HEK293 (cell line): ENCODE measurements at regions not wholly inside any gene's neighbourhood (a gene's known extent, or its start where the extent isn't known, plus 50 kb on each side); places are given as distances from the start of the nearest gene placed in this dataset.
A peak's percentile ranks its signal among the peaks of the same experiment; 100 is the strongest.

ENCODE experiments used
- CTCF ChIA-PET: fragments of 350-600 bp; formaldehyde crosslinking; extraction: SDS; loops from one replicate; lab custom pipeline; 2021; ENCODE audit warnings: antibody characterized with exemption; lab: Yijun Ruan, JAX
- POLR2A ChIA-PET: fragments of 300-600 bp; formaldehyde crosslinking; extraction: SDS; loops from one replicate; lab custom pipeline; 2020; ENCODE audit warnings: antibody characterized with exemption, inconsistent platforms; lab: Yijun Ruan, JAX
- H3K27ac ChIP-seq: fragments of 200-500 bp; sonication (Bioruptor generic); 2 replicates; pipeline ENCODE4 v1.5.1; 2014; ENCODE audit warnings: low read depth, low read length, control low read depth, inconsistent platforms; ENCODE audit errors: extremely low read depth
- H3K36me3 ChIP-seq, 2 experiments: fragments of 200-500 bp in 1 of 2; sonication (Bioruptor generic) in 1 of 2; 1 replicate in 1 of 2; 2 replicates in 1 of 2; pipeline ENCODE4 v1.5.1; 2014 to 2017; ENCODE audit warnings: inconsistent platforms in 2 of 2, low read length in 2 of 2; ENCODE audit not compliant: control insufficient read depth in 2 of 2, insufficient read depth in 1 of 2
- H3K4me1 ChIP-seq: fragments of 200-500 bp; sonication (Bioruptor generic); 2 replicates; pipeline ENCODE4 v1.5.1; 2014; ENCODE audit warnings: mild to moderate bottlenecking, low read length, inconsistent platforms; ENCODE audit not compliant: control insufficient read depth, insufficient read depth
- H3K4me3 ChIP-seq: 2 replicates; pipeline ENCODE4 v1.5.1; 2011; ENCODE audit warnings: low read depth, mild to moderate bottlenecking, control low read depth, low read length, moderate library complexity
- H3K9me3 ChIP-seq: fragments of 200-500 bp; sonication (Bioruptor generic); 2 replicates; pipeline ENCODE4 v1.5.1; 2014; ENCODE audit warnings: low read depth, low read length, inconsistent platforms; ENCODE audit not compliant: control insufficient read depth, insufficient read depth
- HIC1 ChIP-seq: fragments of 450-650 bp; formaldehyde crosslinking; IDR thresholded peaks from 2 replicates; pipeline ENCODE4 v1.5.1; 2016; ENCODE audit warnings: missing biosample characterization, missing genetic modification characterization
- PBX3 ChIP-seq: sonication (generic); formaldehyde crosslinking; IDR thresholded peaks from 2 replicates; pipeline ENCODE4 v1.8.1; 2022; ENCODE audit warnings: mild to moderate bottlenecking, moderate library complexity, missing genetic modification reagents
- SETDB1 ChIP-seq: IDR thresholded peaks from one replicate; pipeline ENCODE4 v1.6.1; 2017; ENCODE audit warnings: mild to moderate bottlenecking, low read length, moderate library complexity, mixed read lengths; ENCODE audit not compliant: insufficient read length
- TCF7L2 ChIP-seq: IDR thresholded peaks from 2 replicates; pipeline ENCODE4 v1.6.1; 2011; ENCODE audit warnings: low read depth, mild to moderate bottlenecking, inconsistent platforms, low read length, moderate library complexity, borderline replicate concordance
- YY2 ChIP-seq: fragments of 450-650 bp; formaldehyde crosslinking; IDR thresholded peaks from 2 replicates; pipeline ENCODE4 v1.5.1; 2016; ENCODE audit warnings: missing biosample characterization, missing genetic modification characterization
- ZIC2 ChIP-seq: fragments of 450-650 bp; formaldehyde crosslinking; IDR thresholded peaks from 2 replicates; pipeline ENCODE4 v1.5.1; 2016; ENCODE audit warnings: missing biosample characterization, missing genetic modification characterization
- ZNF114 ChIP-seq: fragments of 450-650 bp; formaldehyde crosslinking; IDR thresholded peaks from 2 replicates; pipeline ENCODE4 v1.5.0; 2017; ENCODE audit warnings: missing biosample characterization, missing genetic modification characterization
- ZNF132 ChIP-seq: fragments of 450-650 bp; formaldehyde crosslinking; IDR thresholded peaks from 2 replicates; pipeline ENCODE4 v1.5.1; 2017; ENCODE audit warnings: missing biosample characterization, missing genetic modification characterization, borderline replicate concordance
- ZNF133 ChIP-seq: fragments of 450-650 bp; formaldehyde crosslinking; IDR thresholded peaks from 2 replicates; pipeline ENCODE4 v1.5.1; 2016; ENCODE audit warnings: missing biosample characterization, missing genetic modification characterization
- ZNF138 ChIP-seq: fragments of 450-650 bp; formaldehyde crosslinking; IDR thresholded peaks from 2 replicates; pipeline ENCODE4 v1.5.1; 2016; ENCODE audit warnings: missing biosample characterization, missing genetic modification characterization, borderline replicate concordance
- ZNF148 ChIP-seq: fragments of 450-650 bp; formaldehyde crosslinking; IDR thresholded peaks from 2 replicates; pipeline ENCODE4 v1.5.0; 2017; ENCODE audit warnings: missing biosample characterization, missing genetic modification characterization, borderline replicate concordance
- ZNF202 ChIP-seq: fragments of 450-650 bp; formaldehyde crosslinking; IDR thresholded peaks from 2 replicates; pipeline ENCODE4 v1.5.1; 2016; ENCODE audit warnings: missing biosample characterization, missing genetic modification characterization, borderline replicate concordance
- ZNF211 ChIP-seq: fragments of 450-650 bp; formaldehyde crosslinking; IDR thresholded peaks from 2 replicates; pipeline ENCODE4 v1.5.1; 2016; ENCODE audit warnings: low read depth, missing biosample characterization, missing genetic modification characterization
- ZNF488 ChIP-seq: fragments of 450-650 bp; formaldehyde crosslinking; IDR thresholded peaks from 2 replicates; pipeline ENCODE4 v1.5.1; 2016; ENCODE audit warnings: missing biosample characterization, missing genetic modification characterization
- ZSCAN23 ChIP-seq: fragments of 450-650 bp; formaldehyde crosslinking; IDR thresholded peaks from 2 replicates; pipeline ENCODE4 v1.5.1; 2016; ENCODE audit warnings: missing biosample characterization, missing genetic modification characterization
- TF ChIP-seq, protein P1 (sequence below): fragments of 450-650 bp; formaldehyde crosslinking; IDR thresholded peaks from 2 replicates; pipeline ENCODE4 v1.5.1; 2016; ENCODE audit warnings: missing biosample characterization, missing genetic modification characterization, borderline replicate concordance
- TF ChIP-seq, protein P2 (sequence below): fragments of 450-650 bp; formaldehyde crosslinking; IDR thresholded peaks from 2 replicates; pipeline ENCODE4 v1.5.1; 2016; ENCODE audit warnings: missing biosample characterization, missing genetic modification characterization
- TF ChIP-seq, protein P3 (sequence below): IDR thresholded peaks from 2 replicates; pipeline ENCODE4 v1.6.1; 2011; ENCODE audit warnings: mild to moderate bottlenecking, low read depth, low read length, borderline replicate concordance

GRCh38 chr5:2194949-2195348 lies 312.2 kb upstream of the IRX4 start:
- H3K9me3 ChIP-seq: no peaks in the 10 kb centered on the region
- TF ChIP-seq TCF7L2: no peak
- no peak for TF ChIP-seq ZNF211
- TF ChIP-seq SETDB1: peak; percentile 54
- TF ChIP-seq, protein P1, sequence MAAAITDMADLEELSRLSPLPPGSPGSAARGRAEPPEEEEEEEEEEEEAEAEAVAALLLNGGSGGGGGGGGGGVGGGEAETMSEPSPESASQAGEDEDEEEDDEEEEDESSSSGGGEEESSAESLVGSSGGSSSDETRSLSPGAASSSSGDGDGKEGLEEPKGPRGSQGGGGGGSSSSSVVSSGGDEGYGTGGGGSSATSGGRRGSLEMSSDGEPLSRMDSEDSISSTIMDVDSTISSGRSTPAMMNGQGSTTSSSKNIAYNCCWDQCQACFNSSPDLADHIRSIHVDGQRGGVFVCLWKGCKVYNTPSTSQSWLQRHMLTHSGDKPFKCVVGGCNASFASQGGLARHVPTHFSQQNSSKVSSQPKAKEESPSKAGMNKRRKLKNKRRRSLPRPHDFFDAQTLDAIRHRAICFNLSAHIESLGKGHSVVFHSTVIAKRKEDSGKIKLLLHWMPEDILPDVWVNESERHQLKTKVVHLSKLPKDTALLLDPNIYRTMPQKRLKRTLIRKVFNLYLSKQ (tag by site-specific recombination): no peak
- no peak for TF ChIP-seq ZNF138 (tag by site-specific recombination)
- CTCF ChIA-PET: no interaction called here

DNA sequence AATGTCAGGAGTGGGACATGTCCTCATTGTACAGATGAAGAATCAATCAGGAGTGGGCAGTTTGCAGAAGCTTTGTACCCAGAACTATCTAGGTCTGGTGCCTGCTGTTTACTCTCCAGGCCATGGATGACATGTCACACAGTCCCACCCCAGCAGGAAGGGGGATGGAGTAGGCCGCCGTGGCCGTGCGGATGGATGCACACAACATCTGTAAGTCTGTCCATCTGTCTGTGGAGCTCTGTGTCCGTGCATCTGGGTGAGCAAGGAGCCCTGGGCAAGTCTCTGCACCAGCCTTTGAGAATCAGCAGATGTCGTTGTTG lies 311.5 kb upstream of the IRX4 start:
- H3K4me3 ChIP-seq: no peak overlapping the region
- TF ChIP-seq ZIC2 (tag by site-specific recombination): no peak
- no peak for TF ChIP-seq HIC1
- TF ChIP-seq ZNF132 (tag by site-specific recombination): no peak
- TF ChIP-seq, protein P2, sequence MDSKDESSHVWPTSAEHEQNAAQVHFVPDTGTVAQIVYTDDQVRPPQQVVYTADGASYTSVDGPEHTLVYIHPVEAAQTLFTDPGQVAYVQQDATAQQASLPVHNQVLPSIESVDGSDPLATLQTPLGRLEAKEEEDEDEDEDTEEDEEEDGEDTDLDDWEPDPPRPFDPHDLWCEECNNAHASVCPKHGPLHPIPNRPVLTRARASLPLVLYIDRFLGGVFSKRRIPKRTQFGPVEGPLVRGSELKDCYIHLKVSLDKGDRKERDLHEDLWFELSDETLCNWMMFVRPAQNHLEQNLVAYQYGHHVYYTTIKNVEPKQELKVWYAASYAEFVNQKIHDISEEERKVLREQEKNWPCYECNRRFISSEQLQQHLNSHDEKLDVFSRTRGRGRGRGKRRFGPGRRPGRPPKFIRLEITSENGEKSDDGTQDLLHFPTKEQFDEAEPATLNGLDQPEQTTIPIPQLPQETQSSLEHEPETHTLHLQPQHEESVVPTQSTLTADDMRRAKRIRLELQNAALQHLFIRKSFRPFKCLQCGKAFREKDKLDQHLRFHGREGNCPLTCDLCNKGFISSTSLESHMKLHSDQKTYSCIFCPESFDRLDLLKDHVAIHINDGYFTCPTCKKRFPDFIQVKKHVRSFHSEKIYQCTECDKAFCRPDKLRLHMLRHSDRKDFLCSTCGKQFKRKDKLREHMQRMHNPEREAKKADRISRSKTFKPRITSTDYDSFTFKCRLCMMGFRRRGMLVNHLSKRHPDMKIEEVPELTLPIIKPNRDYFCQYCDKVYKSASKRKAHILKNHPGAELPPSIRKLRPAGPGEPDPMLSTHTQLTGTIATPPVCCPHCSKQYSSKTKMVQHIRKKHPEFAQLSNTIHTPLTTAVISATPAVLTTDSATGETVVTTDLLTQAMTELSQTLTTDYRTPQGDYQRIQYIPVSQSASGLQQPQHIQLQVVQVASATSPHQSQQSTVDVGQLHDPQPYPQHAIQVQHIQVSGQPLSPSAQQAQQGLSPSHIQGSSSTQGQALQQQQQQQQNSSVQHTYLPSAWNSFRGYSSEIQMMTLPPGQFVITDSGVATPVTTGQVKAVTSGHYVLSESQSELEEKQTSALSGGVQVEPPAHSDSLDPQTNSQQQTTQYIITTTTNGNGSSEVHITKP: no peak
- no peak for TF ChIP-seq ZNF133 (tag by site-specific recombination)
- TF ChIP-seq PBX3: no peak
- no peaks in the 10 kb centered on the region for H3K36me3 ChIP-seq
- CTCF ChIA-PET: no interaction called here
- H3K9me3 ChIP-seq: no peaks in the 10 kb centered on the region
- no peak overlapping the region for H3K27ac ChIP-seq
- H3K4me1 ChIP-seq: no peaks in the 10 kb centered on the region
- POLR2A ChIA-PET: no interaction called here

More at GRCh38 chr5:2194949-2195348, 312.2 kb upstream of the IRX4 start:
- Histone ChIP-seq H3K4me1 (no peaks in the 10 kb centered on the region), H3K4me3 (no peak overlapping the region), H3K27ac (no peak overlapping the region), H3K36me3 (no peaks in the 10 kb centered on the region)
- POLR2A ChIA-PET: no interaction called here

DNA sequence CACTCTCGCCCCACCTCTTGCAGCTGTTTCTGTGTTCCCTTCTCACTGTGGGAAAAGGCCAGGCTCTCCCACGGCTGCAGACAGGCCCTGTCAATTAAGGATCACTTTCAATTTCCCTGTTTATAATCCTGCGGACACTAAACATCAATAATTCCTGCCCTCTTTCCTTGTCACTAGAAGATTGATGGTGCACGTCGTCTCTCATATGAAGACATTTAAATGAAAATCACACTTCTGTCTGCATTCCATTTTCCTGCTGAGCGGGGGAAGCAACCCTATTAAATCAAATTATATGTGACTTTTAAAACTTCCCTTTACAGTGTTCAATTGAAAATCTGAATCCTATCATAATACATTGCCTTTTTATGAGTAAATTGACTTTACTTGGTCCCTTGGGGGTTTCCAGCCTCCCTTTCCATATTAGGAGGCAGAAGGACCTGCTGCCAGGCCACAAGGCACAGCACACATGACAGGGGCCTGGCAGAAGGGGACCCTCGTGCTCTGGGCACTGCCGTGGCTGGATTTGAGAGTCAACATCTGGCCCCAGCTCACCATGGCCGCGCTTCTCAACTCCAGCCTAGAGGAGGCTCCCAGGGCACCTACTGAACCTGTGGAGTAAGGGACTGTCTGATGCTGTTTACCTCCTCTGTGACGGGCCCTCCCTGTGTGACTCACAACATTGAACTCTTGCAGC lies 311.0 kb upstream of the IRX4 start:
- Histone ChIP-seq H3K4me1 (no peaks in the 10 kb centered on the region), H3K27ac (no peak overlapping the region), H3K4me3 (no peak overlapping the region), H3K9me3 (no peaks in the 10 kb centered on the region), H3K36me3 (no peaks in the 10 kb centered on the region)
- ChIA-PET CTCF (interaction anchor here (0.6 kb wide), 1 partner anchor 287 kb away, joined by 4 read pairs; no protein-coding TSS in a partner anchor), POLR2A (no interaction called here)
- TF ChIP-seq YY2 (tag by site-specific recombination): no peak
- TF ChIP-seq ZNF148 (tag by site-specific recombination): no peak
- TF ChIP-seq, protein P3, sequence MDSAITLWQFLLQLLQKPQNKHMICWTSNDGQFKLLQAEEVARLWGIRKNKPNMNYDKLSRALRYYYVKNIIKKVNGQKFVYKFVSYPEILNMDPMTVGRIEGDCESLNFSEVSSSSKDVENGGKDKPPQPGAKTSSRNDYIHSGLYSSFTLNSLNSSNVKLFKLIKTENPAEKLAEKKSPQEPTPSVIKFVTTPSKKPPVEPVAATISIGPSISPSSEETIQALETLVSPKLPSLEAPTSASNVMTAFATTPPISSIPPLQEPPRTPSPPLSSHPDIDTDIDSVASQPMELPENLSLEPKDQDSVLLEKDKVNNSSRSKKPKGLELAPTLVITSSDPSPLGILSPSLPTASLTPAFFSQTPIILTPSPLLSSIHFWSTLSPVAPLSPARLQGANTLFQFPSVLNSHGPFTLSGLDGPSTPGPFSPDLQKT: no peak
- TF ChIP-seq ZNF488: no peak
- TF ChIP-seq ZNF114 (tag by site-specific recombination): no peak
- TF ChIP-seq ZSCAN23: no peak
- no peak for TF ChIP-seq ZNF202 (tag by site-specific recombination)
